C4-2B (cell line): ENCODE measurements at regions not wholly inside any gene's neighbourhood (a gene's known extent, or its start where the extent isn't known, plus 50 kb on each side); places are given as distances from the start of the nearest gene placed in this dataset.

ENCODE experiments used
- H3K27ac ChIP-seq: fragments of 450-650 bp; 2 replicates; pipeline ENCODE4 v1.5.1; 2017
- ZFX ChIP-seq: fragments of 450-650 bp; IDR thresholded peaks from 2 replicates; pipeline ENCODE4 v1.6.1; 2017
- TF ChIP-seq, protein P1 (sequence below): fragments of 450-650 bp; conservative IDR thresholded peaks from 2 replicates; pipeline ENCODE4 v1.5.1; 2017; ENCODE audit warnings: mild to moderate bottlenecking

DNA sequence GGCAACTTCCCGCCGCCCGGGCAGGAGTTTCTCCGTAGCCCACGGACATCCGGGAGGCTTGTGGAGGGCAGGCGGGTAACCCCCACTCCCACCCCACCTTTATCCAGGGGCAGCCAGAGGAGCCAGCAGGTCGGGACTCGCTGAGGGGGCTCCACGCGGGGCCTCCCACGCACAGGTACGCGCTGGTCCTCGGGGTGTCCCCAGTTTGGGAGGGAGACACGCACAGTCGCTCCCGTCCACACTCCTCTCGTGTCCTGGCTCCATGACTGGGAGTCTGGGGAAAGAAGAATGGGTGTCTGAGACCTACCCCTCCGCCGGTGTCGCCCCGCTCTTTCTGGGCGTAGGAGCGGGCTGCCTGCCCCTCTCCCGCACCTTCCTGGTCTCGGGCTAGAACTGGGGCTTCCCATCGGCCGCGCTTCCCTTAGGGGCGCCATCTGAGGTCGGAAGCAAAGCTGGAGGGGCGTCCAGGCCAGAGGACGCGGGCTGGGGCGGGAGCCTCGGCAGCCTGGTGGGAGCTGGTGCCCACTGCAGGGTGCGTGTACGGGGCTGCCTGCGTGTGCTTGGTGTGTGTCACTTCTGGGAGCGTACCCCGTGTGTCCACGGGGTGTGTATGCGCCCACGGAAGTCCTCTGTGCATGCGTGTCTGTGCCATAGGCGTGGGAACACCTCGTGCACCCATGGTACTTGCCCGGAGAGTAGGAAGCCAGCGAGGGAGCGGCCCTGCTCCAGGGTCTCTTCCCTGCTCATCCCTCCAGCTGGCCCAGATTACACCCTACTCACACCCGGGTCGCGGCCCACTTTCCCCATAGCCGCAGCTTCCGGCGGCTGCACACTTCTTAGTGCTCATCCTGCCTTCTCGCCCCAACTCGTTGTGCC lies 73.0 kb upstream of the LEP start:
- no peak overlapping the region for H3K27ac ChIP-seq
- TF ChIP-seq ZFX: no peak
- TF ChIP-seq, protein P1, sequence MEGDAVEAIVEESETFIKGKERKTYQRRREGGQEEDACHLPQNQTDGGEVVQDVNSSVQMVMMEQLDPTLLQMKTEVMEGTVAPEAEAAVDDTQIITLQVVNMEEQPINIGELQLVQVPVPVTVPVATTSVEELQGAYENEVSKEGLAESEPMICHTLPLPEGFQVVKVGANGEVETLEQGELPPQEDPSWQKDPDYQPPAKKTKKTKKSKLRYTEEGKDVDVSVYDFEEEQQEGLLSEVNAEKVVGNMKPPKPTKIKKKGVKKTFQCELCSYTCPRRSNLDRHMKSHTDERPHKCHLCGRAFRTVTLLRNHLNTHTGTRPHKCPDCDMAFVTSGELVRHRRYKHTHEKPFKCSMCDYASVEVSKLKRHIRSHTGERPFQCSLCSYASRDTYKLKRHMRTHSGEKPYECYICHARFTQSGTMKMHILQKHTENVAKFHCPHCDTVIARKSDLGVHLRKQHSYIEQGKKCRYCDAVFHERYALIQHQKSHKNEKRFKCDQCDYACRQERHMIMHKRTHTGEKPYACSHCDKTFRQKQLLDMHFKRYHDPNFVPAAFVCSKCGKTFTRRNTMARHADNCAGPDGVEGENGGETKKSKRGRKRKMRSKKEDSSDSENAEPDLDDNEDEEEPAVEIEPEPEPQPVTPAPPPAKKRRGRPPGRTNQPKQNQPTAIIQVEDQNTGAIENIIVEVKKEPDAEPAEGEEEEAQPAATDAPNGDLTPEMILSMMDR: no peak

DNA sequence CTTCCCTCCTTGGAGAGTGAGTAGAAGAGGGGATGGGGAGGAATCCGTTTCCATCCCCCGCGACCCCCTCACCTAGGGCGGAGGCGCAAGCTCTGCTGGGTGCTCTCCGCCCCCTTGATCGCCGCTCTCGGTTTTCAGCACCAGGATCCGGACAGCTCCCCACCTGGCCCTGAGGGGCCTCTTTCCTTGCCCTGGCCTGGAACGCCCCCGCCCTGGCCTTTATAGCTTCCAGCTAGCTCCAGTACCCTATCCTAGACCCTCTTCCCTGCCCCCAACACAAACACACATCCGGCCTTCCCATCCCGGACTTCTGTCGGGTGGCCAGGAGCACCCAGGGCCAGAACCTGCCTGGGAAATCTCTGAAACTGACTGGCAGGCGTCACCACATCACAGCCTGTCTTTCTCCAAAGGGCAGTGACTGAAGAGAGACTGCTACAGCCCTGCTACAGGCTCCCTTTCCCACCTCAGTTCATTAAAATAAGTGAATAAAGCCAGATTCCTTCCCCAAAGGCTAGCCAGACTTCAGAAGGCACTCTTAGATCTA lies 72.3 kb upstream of the LEP start:
- H3K27ac ChIP-seq: no peak overlapping the region
- TF ChIP-seq, protein P1: no peak

DNA sequence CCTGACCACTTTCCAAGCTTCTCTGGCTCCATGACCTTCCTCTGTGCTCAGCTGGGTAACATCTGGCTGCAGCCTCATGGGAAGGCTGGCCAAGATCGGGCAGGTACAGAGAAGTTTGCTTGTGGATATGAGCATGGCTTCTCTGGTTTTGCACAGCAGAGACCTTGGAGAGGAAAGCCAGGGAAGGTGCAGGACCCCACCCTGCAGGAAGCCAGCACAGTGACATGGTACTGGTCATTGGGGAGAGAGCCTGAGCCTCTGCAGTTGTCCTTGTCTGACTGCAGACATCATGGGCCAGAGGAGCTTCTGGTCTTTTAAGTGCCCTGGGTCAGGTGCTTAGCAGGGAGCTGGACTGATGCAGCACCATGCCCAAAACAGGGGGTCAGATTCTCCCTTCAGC lies 70.6 kb upstream of the LEP start:
- no peak for TF ChIP-seq ZFX
- TF ChIP-seq, protein P1: no peak
- H3K27ac ChIP-seq: no peak overlapping the region

DNA sequence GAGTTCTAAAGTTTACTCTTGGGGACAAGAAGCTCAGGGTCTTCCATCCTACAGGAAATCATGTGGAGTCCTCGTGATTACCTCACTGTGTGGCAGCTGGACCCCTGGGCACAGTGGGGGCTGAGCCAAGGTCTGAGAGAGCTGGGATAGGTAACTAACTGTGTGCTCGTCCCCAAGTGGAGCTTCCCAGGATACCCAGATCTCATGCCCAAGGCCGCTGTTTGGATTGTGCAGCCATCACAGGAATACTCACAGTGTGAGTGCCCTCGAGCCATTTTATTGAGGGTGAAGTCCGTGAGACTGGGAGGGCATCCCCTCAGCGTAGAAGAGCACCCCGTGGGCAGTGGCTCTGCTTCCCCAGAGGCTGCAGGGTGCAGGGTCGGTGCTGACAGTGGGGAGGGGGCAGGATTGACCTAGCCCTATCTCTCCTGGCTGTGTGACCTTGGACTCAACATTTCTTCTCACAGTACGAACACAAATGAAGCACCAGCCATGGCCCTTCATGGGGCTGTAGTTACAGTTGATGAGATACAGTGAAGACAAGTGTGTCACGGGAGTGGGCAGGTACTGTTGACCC lies 69.6 kb upstream of the LEP start:
- TF ChIP-seq ZFX: no peak
- H3K27ac ChIP-seq: no peak overlapping the region

DNA sequence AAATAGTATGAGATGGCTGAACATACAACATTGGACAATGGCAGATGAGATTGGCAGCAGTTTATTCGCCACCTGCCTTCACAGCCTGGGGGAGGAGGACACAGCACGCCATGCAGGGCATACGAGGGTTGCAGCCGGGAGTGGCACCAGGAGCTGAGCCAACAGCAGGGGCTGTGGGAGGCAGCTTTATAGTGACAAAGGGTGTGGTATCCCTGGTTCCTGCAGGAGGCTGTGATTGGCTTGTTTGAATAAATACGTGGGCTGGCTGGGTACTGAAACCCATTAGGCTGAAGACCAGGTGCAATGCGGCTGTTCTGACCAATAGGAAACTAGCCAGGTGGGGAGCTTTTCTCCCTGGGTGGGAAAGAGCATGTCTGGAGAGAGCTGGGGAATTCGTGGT lies 68.9 kb upstream of the LEP start:
- no peak overlapping the region for H3K27ac ChIP-seq
- TF ChIP-seq, protein P1: no peak
- no peak for TF ChIP-seq ZFX

DNA sequence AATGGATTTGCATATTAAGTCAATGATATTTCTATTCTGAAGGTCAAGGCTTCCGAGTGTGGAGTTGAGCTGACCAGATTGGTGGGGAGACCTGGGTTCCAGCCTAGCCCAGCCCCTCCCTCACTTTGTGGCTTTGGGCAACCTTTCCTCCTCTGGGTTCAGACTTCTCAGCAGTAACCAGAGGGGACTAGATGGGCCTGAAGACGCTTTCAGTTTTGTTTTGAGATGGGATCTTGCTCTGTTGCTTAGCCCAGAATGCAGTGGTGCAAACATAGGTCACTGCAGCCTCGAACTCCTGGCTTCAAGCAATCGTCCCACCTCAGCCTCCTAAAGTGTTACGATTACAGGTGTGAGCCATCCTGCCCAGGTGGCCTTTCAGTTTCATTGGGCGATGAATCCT lies 68.1 kb upstream of the LEP start:
- TF ChIP-seq, protein P1: no peak
- no peak for TF ChIP-seq ZFX
- H3K27ac ChIP-seq: no peak overlapping the region

DNA sequence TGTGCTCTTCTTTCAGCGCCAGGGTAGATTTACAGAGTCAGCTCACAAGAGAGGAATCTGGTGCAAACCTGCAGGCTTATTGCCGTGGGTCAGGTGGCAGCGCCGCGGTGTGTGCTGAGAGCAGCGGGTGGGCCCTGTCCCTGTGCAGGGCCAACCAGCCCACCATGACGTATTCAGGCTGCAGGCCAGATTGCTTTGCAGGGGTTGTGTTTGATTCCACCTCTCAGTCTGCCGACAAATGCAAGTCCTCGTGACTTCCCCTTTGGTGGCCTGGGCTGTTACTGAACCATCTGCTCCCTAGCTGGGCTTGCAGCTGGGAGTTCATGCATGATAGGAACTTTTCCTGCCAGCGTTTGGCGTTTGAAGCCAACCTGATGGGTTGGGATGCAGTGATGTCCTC lies 66.7 kb upstream of the LEP start:
- no peak for TF ChIP-seq ZFX
- TF ChIP-seq, protein P1: no peak
- no peak overlapping the region for H3K27ac ChIP-seq
